HG03469 (cell line): ENCODE measurements at regions not wholly inside any gene's neighbourhood (a gene's known extent, or its start where the extent isn't known, plus 50 kb on each side); places are given as distances from the start of the nearest gene placed in this dataset.
"Not testable (repeated sequence)": the region's sequence is repeated elsewhere in the genome, so short reads cannot be mapped to it uniquely, and the experiment has no call there.

ENCODE experiments used
- ATAC-seq: cut with Tn5 transposase; IDR thresholded peaks from one replicate; pipeline ENCODE4 v1.9.1; 2021; ENCODE audit warnings: mild to moderate bottlenecking, moderate library complexity, moderate number of reproducible peaks; ENCODE audit not compliant: unreplicated experiment

DNA sequence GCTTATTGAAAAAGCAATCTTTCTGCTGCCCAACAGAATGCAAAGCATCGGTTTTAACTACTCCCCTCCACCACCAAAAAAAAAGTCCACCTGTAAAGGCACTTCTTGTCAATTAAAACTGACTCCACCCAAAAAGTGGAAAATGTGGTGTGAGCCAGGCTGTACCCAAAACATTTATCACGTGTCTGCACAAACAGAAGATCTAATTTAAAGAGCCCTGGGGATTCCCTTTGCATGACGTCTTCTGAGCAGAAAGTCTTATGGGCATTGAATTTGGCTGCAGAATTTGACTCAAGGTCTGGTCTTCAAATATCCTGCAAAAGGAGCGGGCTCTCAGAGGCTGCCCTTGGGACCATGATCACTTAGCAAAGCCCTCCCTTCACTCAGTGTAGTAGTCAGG is 358.3 kb upstream of the KLHL29 start:
- ATAC-seq = no peak

DNA sequence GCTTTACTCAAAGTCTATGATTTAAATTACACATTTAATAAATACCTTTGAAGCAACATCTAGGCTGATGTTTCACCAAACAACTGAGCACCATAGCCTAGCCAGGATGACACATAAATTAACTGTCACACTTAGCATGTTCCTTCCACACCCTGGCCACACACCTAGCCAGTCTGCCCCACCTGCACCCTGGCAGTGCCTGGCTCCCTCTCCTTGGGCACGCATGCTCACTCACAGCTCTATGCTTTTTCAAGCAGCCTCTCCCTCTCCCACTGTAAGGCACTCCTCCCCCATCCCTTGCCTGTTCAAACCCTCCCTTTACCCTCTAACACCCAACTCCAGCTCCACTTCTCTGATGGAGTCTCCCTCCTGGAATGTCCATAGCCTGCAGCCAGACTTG is 357.6 kb upstream of the KLHL29 start:
- no peak for ATAC-seq

DNA sequence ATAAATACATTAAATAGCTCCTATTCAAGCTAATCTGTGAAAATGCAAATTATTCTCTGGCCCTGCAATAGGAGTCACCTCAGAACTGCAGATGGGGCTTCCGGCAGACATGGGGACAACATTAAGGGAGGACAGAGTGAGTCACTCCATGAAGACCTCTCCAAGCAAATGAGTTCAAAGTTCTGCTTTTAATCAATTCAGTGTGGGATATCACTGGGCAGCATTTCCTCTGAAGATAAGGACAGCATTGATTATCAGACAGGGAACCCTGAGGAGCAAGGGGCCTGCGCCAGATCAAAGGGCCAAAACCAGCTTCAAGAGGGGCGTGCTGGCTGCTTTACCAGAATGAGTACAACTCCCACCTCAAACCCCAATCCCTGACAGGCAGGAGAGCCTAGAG is 356.9 kb upstream of the KLHL29 start:
- ATAC-seq = no peak

DNA sequence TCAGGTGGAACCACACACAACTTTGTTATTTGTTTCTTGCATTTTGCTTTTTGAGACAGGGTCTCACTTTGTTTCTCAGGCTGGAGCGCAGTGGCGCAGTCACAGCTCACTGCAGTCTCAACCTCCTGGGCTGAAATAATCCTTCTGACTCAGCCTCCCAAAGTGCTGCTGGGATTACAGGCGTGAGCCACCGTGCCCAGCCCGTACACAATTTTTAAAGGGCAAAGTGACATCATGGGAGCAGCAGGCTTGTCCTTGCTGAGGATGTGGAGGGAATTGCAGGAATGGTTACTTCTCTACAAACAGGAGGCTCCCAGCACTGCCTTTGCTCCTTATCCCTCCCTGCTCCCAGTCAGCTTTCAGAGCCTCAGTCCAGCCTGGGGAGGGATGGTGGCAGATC is 355.9 kb upstream of the KLHL29 start:
- ATAC-seq = no peak

DNA sequence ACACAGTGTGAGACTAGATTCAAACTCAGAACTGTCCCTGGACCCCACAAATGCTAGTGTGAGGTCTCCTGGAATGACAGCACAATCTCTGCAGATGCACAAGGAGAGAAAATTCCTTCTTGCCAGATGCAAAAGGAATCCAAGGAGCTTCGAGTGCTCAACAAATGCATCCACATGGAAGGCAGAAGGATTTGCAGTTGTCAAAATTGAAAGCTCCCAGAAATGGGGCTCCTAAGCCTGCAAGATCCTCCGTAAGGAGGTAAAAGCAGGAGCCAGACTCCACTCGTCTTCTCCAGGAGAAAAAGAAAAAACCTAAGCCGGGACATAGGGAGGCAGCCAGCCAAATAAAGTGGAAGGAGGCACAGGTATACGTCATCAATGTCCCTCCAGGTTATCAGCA is 355.0 kb upstream of the KLHL29 start:
- no peak for ATAC-seq

DNA sequence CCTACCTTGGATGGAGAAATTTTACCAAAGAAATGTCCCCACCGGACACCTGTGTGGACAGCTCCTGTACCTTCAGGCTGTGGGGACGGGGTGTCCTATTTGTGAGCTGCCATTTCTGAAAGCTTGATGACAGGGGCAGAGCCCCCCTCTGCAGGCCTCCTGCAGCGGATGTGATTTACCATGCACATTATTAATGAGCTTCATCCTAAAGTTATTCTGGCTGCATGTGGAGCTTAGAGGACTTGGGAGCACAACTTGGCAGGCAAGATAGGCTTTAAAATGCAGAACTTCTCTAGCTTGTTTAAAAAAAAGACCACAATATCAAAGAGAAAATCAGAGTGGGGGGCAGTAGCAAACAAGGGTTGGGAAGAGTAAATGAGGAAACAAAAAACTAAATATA is 350.0 kb upstream of the KLHL29 start:
- ATAC-seq = no peak

DNA sequence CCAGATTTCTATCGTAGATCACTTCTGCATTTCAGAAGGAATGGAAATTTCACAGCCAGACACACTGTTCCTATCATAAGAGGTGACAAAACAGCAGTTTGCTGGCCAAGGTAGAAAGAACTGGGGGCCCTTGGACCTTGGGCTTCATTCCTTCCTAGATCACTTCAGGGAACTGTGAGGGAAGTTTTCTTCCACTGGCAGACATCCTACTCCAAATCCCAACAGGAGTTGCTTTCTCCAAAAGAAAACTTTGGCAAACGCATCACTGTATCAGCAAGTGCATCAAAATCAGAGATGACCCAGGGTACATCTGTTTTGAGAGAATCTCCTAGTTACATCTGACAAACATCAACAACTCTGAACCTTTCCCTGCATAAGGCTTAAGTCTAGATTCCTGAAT is 348.4 kb upstream of the KLHL29 start:
- no peak for ATAC-seq

DNA sequence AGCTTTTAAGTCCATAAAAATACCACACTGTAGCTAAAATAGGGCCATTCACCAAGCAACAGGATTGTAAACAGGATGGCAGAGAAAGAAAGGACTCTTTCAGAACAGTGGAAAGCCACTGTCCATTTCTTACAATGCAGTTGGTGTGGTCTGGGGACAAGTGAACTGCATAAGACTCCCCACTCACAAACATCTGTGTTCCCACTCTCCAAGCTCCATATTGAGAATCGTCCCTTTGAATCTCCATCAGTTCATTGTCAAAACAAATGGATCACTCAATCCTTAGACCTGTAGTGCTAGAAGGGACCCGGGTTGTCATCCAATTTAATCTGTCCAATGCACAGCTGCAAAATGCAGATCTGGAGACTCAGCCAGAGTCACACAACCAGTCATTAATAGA is 347.4 kb upstream of the KLHL29 start:
- ATAC-seq = no peak

DNA sequence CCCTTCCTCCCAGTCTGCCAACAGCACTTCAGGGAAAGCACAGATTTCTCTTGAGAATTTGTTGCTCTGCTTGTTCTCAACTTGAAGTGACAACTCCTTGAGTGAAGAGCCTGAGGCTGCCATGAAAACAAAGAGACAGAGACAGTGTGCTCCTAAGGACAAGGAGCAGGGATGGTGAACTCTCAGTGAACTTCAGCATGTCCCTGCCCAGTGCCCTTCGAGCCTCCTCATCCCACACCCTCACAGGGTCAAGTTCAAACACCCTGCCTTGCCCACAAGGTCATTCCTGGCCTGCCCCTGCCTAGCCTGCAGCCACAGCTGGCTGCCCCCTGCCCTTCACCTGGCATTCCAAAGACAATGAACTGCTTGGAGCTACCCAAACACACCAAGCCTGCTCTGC is 343.5 kb upstream of the KLHL29 start:
- ATAC-seq = no peak

DNA sequence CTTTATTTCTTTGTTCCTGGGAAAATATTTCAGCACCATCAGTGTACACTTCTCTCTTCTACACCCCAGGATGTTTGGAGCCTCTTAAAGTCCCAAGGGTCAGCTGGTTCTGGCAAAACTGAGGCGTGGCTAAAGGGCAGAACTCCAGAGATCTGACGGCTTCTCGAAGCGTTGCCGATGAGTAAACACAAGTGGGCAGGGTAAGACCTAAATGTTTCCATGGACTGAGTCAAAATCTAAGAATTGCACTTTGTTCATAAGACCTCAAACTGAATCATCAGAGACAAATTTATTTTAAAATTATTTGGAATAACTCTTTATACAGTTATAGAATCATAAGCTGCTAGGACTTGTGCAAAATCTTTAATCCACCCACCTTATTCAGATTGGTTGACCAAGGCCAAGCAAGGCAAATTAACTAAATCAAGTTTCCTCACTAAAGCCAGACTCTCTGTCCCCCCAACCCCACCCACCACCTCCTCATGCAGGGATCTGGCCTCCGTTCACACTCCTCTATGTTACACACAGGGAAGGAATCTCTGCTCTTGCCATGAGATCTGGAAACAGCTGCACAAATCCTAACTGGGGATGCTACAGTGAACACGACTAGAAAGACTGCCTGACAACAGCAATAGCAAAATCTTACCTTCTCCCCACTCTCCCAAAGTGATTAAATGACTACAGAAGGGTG is 342.6 kb upstream of the KLHL29 start:
- ATAC-seq = no peak

DNA sequence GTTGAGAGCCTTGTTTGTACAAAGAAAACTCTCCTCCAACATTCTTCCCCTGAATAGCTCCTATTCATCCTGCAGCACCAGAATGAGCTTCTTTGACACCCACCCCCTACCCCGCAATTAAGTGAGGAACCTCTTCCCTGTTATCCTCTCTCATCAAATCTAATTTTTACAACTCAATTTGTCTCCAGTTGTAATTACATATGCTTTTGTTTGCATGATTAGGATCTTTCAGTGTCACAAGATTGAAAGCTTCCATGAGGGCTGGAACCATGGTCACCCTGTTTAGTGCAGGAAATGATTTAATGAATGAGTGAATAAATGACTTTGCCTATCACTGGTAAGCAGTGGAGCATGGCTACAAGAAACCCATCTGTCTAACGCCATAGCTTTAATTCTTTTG is 334.6 kb upstream of the KLHL29 start:
- no peak for ATAC-seq

DNA sequence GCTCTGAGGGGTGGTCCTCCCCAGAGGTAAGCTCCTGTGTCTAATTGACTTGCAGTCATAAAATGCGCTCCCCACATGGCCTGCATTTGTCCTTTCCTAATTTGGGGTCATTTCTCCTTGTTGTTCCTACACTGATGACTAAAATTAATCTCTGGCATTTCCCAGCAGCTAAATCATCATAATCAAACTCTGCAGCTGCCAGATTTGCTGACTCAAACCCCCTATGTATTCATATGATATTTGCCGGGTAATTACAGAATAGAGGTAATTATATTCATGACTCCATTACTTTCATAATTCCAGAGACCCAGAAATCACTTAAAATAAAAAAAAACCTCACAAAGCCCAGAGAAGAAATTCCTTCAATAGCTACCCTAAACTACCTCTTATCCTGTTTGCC is 331.4 kb upstream of the KLHL29 start:
- no peak for ATAC-seq

DNA sequence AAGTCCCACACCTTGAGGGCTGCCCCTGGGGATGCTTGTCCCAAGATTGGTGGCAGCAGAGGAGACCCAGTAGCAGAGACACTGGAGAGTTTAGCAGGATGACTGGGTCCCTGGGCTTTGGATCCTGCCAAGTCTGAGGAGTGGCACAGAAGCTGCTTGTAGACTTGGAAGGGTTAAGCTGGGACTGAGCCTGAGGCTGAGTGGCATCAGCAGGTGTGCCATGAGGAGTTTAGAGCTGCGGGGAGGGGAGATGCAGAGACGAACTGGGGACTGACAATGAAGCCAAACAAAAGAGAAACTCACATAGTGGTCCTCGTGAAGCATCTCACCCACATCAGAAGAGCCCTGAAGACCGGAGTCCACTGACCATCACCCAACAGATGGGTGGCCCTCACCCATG is 329.7 kb upstream of the KLHL29 start:
- no peak for ATAC-seq

DNA sequence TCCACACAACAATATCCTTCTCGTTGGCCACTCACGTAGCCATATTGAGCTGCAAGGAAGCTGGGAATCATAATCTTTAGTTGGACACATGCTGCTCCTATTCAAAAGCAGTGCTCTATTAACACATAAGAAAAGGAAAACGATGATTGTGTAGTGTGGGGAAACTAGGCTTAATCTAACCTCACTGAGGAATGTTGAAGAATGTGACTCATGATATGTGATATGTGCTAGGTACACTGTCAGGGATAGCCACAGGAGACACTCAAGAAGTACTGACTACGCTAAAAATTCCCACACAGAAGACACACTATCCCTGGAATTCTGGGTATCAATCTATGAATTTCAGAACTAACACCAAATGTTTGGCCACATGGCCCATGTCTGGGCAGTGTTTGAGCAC is 328.1 kb upstream of the KLHL29 start:
- ATAC-seq = not testable (repeated sequence)

DNA sequence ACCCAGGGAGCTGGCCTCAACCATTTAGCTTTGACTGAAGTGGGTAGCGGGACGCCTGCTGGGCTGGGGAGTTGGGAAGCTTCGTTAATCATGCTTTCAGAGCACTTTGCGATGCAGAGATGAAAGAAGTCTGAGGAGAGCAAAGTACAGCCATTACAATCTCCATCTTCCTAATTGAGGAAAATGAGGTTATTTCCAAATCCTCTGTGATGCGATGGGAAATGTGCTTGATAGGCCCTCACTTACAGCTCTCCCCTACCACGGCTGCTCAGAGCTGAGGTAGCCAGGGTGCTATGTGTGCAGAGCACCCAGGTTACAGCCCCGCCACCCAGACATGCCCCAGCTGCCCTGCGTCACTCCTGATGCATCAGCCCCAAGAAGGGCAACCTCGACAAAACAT is 326.5 kb upstream of the KLHL29 start:
- ATAC-seq = no peak

DNA sequence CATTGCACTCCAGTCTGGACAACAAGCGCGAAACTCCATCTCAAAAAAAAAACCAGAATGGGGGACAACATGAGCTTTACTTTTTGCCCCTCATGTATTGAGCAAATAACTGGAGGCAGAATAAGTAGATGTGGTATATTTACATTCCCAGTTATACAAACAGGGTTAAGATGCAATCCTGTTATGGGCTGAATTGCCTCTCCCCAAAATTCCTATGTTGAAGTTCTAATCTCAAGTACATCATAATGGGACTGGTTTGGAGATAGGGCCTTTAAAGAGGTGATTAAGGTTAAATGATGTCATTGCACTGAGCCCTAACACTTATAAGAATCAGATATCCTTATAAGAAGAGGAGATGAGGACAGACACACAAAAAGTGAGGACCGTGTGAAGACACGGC is 319.8 kb upstream of the KLHL29 start:
- ATAC-seq = no peak

DNA sequence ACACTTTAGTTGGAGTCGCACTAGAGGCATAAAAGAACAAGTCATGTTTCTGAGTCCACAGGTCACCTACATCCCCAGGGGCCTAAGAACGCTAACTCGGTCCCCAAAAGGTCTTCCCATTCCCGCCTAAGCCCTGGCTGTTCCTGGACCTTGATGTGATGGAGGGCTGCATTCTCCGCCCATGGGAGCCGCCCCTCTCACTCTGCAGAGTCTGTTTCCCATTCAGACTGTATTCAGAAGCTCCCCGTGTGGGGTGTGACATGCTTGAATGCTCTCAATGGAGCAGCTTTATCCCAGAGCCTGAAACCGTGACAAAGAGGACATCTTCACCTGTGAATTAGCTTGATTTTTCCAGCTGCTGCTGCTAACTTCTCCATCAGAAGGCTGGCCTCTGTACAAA is 319.0 kb upstream of the KLHL29 start:
- no peak for ATAC-seq

DNA sequence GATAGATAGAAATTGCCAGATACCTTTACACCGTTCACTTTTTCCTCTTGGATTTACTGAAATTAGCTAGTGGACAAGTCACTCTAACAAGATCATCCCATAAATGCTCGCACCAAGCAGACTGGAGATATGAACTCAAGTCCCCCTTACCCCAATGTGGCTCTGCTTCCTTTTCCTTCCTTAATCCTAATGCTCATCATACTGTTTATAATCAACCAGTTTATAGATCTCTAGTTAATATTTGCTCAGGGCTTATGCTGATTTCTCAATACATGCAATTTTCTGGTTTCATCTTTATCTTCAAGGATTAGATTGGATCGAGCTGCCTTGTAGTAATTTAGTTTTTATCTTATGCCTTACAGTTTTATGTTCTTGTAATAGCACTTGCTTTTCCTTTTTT is 318.3 kb upstream of the KLHL29 start:
- ATAC-seq = no peak

DNA sequence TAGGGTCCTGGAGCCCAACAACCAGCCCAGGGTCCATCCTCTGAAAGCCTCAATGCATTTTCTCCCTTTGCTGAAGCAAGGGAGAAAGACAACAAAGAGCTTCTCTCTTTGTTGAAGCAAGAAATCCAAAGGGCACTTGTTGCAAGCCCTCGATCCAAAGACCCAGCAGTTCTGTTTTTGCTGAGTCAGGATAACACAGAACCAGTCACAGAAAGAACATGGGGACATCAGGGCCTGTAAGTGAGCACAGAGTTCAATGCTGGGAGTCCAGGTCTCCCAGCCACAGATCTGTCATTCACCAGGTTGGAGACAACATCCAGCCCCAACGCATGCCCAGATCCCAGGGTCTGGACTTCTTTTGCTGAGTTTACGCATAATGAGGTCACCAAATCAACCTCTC is 315.8 kb upstream of the KLHL29 start:
- no peak for ATAC-seq

DNA sequence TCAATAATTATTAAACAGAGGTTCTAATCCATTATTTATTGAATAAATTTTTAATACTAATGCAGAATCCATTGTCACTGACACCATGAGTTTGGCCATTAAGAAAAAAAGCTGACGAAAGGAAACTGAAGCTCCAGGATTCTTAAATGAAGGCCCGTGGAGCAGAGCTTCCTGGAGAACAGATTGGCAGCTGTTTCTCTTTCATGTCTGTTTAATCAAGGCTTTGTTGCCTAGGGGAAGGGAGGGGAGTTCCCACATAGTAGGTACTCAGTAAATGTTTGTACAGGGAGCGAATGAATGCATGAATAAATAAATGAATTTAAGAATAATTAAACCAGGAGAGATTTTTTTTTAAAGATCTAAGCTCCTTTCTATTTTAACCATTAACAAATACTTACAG is 315.1 kb upstream of the KLHL29 start:
- ATAC-seq = no peak

DNA sequence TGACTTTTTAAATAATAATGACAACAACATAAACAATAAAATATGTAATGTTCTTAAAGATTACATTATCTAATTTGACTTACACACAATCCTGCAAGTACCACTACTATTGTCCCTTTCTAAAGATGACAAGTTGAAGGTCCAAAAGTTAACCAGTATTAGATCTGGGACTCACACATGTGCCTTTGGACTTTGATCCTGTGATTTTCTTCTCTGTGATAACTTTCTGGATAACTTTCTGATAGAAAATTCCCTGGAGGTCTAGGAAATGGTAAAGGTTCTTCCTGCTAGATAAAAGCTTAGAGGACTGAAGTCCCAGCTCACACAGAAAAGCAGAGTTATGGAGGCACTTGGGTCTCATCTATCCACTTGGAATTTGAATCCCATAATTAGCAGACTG is 311.9 kb upstream of the KLHL29 start:
- no peak for ATAC-seq

DNA sequence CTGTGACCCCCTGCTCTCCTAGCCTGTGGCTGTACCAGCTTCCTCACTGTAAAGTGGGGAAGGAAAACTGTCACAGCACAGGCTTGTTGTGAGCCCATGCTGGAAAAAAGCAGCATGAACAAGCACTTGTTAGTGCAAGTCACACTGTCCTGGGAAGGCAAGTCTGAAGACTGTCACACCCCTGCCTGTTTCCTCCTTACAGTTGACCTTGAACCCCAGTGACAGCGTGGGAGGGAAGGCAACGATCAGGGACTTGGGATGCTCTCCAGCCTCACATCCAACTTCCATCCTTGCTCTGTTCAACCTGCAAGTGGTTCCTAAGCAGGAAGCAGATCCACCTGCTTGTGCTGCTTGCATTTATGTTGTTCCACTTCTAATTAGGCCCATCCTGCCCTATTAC is 311.3 kb upstream of the KLHL29 start:
- no peak for ATAC-seq

DNA sequence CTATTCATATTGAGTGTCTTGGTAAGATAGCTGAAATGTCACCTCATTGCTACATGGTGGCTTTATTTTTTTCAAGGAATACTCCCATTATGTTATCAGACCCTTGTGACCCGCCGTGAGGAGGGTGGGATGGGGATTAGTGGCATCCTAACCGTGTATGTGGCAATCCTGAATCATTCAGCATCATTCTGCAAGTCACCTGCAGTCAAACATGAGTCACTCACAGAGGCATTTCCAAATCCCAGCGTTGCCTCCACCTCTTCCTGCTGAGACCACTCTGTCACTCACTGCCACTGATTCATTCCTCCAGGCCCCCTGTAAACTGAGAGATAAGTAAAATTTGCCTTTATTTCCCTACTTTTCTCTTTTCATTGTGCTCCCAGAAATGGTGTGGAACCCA is 307.4 kb upstream of the KLHL29 start:
- no peak for ATAC-seq
